Lower lobe of right lung (tissue), 2 donors: ENCODE measurements at regions not wholly inside any gene's neighbourhood (a gene's known extent, or its start where the extent isn't known, plus 50 kb on each side); places are given as distances from the start of the nearest gene placed in this dataset.
A peak's percentile ranks its signal among the peaks of the same experiment; 100 is the strongest.

Source experiments
- ATAC-seq, 2 donors: fragments of 200-7000 bp; cut with Tn5 transposase; one replicate each; pipeline ENCODE4 v1.9.1; 2020 to 2022; ENCODE audit warnings: mild to moderate bottlenecking in 2 of 2, moderate library complexity in 2 of 2
- DNase-seq: peaks from one replicate; pipeline ENCODE4 v3.0.0-alpha.2; 2020
- H3K27ac ChIP-seq: fragments of 200-600 bp; one replicate; pipeline ENCODE4 v1.8.0; 2022
- H3K27me3 ChIP-seq: fragments of 200-600 bp; one replicate; pipeline ENCODE4 v1.8.0; 2022; ENCODE audit warnings: low read depth
- H3K36me3 ChIP-seq: fragments of 200-600 bp; one replicate; pipeline ENCODE4 v1.8.0; 2022; ENCODE audit warnings: mild to moderate bottlenecking
- H3K4me1 ChIP-seq: fragments of 200-600 bp; one replicate; pipeline ENCODE4 v1.8.0; 2022
- H3K4me3 ChIP-seq: fragments of 200-600 bp; one replicate; pipeline ENCODE4 v1.8.0; 2022; ENCODE audit warnings: mild to moderate bottlenecking
- H3K9me3 ChIP-seq: fragments of 200-600 bp; one replicate; pipeline ENCODE4 v1.8.0; 2022
- CTCF ChIP-seq: fragments of 200-600 bp; IDR thresholded peaks from one replicate; pipeline ENCODE4 v1.8.0; 2022; ENCODE audit warnings: antibody characterized with exemption, mild to moderate bottlenecking
- intact Hi-C: fragments of 100-400 bp; cut with DNase I; formaldehyde crosslinking; loops from one replicate; pipeline ENCODE4 v1.11.0; 2022
- donor health status: DM: no; HTN: yes; CAD: no; lungs with severe emphysema.

- Histone ChIP-seq H3K4me1 (no peaks in the 10 kb centered on the region), H3K36me3 (no peaks in the 10 kb centered on the region), H3K27me3 (no peaks in the 10 kb centered on the region), H3K27ac (no peak overlapping the region), H3K9me3 (no peaks in the 10 kb centered on the region), H3K4me3 (no peak overlapping the region)
- intact Hi-C loops, result no loop called here
- no peak for ATAC-seq
- no peak for DNase-seq
- TF ChIP-seq CTCF, result no peak
These were observed 127.1 kb upstream of the HS3ST3A1 start for GRCh38 chr17:13728781-13729180.

- intact Hi-C loops, result no loop called here
- H3K4me1 ChIP-seq, result no peaks in the 10 kb centered on the region
These were observed 127.9 kb upstream of the HS3ST3A1 start for GRCh38 chr17:13729466-13730134.

GRCh38 chr17:13734880-13735279 lies 133.2 kb upstream of the HS3ST3A1 start:
- Histone ChIP-seq H3K27me3 (no peaks in the 10 kb centered on the region), H3K4me3 (no peak overlapping the region), H3K4me1 (no peaks in the 10 kb centered on the region), H3K27ac (no peak overlapping the region), H3K36me3 (no peaks in the 10 kb centered on the region), H3K9me3 (no peaks in the 10 kb centered on the region)
- ATAC-seq (no peak), DNase-seq (no peak)
- no peak for TF ChIP-seq CTCF
- intact Hi-C loops, result no loop called here

More at GRCh38 chr17:13729466-13730134, 127.9 kb upstream of the HS3ST3A1 start:
- no peaks in the 10 kb centered on the region for H3K36me3 ChIP-seq
- no peaks in the 10 kb centered on the region for H3K27me3 ChIP-seq
- peak in 1 of 2 donors; percentile 41 for ATAC-seq
- H3K4me3 ChIP-seq, result no peak overlapping the region
- H3K9me3 ChIP-seq, result no peaks in the 10 kb centered on the region
- no peak overlapping the region for H3K27ac ChIP-seq
- TF ChIP-seq CTCF, result no peak
- peak; percentile 42 for DNase-seq

GRCh38 chr17:13735444-13735843 lies 133.7 kb upstream of the HS3ST3A1 start:
- no peaks in the 10 kb centered on the region for H3K9me3 ChIP-seq
- no peak for ATAC-seq

GRCh38 chr17:13735861-13736260 lies 134.1 kb upstream of the HS3ST3A1 start:
- Histone ChIP-seq H3K27me3 (no peaks in the 10 kb centered on the region), H3K4me3 (no peak overlapping the region), H3K36me3 (no peaks in the 10 kb centered on the region), H3K4me1 (no peaks in the 10 kb centered on the region), H3K9me3 (no peaks in the 10 kb centered on the region), H3K27ac (no peak overlapping the region)
- DNase-seq, result no peak
- no peak for TF ChIP-seq CTCF
- no peak for ATAC-seq
- intact Hi-C loops, result no loop called here

More at GRCh38 chr17:13735444-13735843, 133.7 kb upstream of the HS3ST3A1 start:
- Histone ChIP-seq H3K27me3 (no peaks in the 10 kb centered on the region), H3K4me3 (no peak overlapping the region), H3K4me1 (no peaks in the 10 kb centered on the region), H3K27ac (no peak overlapping the region), H3K36me3 (no peaks in the 10 kb centered on the region)
- intact Hi-C loops, result no loop called here
- TF ChIP-seq CTCF, result no peak
- no peak for DNase-seq
